Epithelial cell of prostate (primary cell): ENCODE measurements at regions not wholly inside any gene's neighbourhood (a gene's known extent, or its start where the extent isn't known, plus 50 kb on each side); places are given as distances from the start of the nearest gene placed in this dataset.

ENCODE experiments used
- DNase-seq: peaks from one replicate; pipeline ENCODE4 v3.0.0-alpha.2; 2011; ENCODE audit warnings: low read depth, low spot score
- H3K27ac ChIP-seq: fragments of 450-650 bp; 2 replicates; pipeline ENCODE4 v1.5.1; 2017; ENCODE audit warnings: mild to moderate bottlenecking

DNA sequence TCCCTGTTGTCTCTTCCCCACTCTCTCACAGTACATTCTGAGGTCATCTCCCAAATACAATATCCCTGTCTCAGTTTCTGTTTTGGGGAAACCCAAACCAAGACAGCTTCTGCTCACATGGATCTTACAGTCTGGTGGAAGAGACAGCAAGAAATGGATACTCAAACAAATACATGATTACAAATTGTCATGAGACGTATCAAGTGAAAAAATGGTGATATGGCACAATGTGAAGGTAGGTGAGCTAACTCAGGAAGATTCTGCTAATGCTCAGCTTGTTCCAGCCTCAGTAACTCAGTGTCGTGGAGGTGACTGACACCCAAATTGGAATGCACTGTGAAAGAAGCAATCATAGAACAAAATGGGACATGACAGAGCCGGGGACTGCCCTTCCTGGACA lies 68.3 kb downstream of the CHST1 start:
- H3K27ac ChIP-seq = no peak overlapping the region
- no peak for DNase-seq

- no peak overlapping the region for H3K27ac ChIP-seq
- no peak for DNase-seq
Measured at GRCh38 chr11:45596571-45596970, 68.9 kb downstream of the CHST1 start.

DNA sequence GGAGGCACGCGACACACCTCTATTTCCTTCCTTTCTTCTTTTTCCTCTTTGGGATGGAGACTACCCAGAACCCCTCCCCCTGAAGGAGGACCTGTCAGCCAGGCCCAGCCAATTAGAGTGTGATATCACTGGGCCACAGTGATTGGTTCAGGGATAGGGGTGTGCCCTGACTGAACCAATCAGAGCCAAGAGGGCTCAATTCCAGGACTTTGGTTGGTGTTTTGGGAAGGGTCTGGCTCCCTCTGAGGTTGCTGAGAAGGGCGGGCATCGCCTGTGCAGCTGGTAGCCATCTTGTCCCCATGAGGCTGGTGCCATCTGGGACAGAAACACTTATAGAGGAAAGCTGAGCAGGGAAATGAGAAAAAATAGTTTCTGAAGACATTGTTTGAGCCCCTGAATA lies 71.4 kb downstream of the CHST1 start:
- H3K27ac ChIP-seq = no peak overlapping the region

GRCh38 chr11:45592636-45593035 lies 72.8 kb downstream of the CHST1 start:
- no peak for DNase-seq
- H3K27ac ChIP-seq = no peak overlapping the region

More for the DNA sequence above, 71.4 kb downstream of the CHST1 start:
- DNase-seq = no peak

- DNase-seq = no peak
- no peak overlapping the region for H3K27ac ChIP-seq
Measured at GRCh38 chr11:45590743-45591142, 74.7 kb downstream of the CHST1 start.

- no peak for DNase-seq
- no peak overlapping the region for H3K27ac ChIP-seq
Measured at GRCh38 chr11:45585205-45585604, 80.2 kb downstream of the CHST1 start.

- DNase-seq = no peak
- H3K27ac ChIP-seq = no peak overlapping the region
Measured at GRCh38 chr11:45583981-45584566, 81.3 kb downstream of the CHST1 start.

- DNase-seq = no peak
Measured at GRCh38 chr11:45580399-45580798, 85.0 kb downstream of the CHST1 start.

DNA sequence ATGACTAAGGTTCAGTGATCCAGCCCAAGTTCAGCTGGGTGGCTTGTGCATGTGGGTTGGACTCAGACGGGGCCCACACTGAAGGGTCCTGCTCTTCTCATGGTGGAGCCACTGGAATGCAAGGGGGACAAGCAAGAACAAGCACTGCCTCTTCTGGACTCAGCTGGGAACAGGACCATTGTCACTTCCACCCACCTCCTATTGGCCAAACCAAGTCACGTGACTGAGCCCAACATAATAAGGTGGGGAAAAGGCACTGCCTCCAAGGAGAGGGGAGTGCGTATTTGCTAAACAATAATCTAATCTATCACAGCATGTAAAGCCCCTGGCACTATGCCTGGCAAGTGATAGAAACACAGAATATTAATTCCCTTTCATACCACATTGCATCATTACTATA lies 87.1 kb downstream of the CHST1 start:
- no peak overlapping the region for H3K27ac ChIP-seq
- no peak for DNase-seq

More at GRCh38 chr11:45580399-45580798, 85.0 kb downstream of the CHST1 start:
- no peak overlapping the region for H3K27ac ChIP-seq

DNA sequence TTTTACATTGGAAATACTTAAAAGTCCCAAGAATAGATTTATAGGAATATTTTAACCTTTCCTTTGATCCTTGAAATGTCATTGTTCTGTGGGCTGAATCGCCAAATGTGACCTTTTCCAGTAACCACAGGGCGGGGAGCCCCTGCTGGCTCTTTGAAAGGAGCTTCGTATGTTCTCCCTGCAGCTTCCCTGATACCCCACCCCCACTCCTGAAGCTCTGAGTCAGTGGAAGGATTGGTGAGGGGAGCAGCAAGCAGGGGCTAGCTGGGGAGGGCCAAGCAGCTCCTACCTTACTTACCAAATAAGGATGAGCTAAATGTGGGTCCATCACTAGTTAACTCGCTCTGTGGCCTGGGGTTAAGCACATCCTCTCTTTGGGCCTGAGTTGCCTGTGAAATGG lies 87.7 kb downstream of the CHST1 start:
- DNase-seq = no peak
- H3K27ac ChIP-seq = no peak overlapping the region

GRCh38 chr11:45576461-45577215 lies 88.8 kb downstream of the CHST1 start:
- no peak overlapping the region for H3K27ac ChIP-seq
- no peak for DNase-seq

- no peak for DNase-seq
- H3K27ac ChIP-seq = no peak overlapping the region
Measured at GRCh38 chr11:45573728-45574127, 91.7 kb downstream of the CHST1 start.

DNA sequence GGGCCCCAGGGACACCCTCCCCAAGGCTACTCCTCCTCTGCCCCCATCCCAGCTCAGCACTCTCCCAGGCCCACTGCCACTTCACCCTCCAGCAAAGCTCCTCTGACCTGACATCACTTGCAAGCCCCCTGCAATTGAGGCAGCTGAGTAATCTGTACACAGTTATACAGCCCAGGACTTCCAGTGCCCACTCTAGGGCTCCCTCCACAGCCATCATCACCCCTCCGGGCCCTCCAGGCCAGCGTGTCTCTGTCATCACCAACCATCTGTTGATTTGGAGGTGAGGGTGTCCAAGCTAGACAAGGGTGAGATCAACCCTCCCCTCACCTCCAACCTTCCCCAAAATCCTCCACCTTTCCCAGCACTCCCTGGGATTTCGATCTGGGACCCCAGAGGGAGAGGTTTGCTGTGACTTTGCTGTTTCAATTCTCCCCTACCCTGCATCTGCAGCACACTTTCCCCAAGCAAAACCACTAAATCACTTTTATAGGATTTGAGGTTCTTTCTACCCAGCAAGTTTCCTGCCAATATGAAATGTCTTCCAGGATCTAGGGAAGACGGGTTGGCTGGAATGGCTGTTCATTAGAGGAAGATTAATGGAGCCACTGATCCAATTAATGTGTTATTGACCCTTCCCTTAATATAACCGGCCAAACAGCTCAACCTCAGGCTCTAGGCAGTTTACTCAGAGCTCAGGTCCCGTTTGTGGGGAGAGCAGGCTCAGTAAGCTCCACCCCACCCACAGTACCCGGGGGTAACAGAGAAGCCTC lies 92.9 kb downstream of the CHST1 start:
- H3K27ac ChIP-seq = no peak overlapping the region
- no peak for DNase-seq

- H3K27ac ChIP-seq = no peak overlapping the region
- DNase-seq = no peak
Measured at GRCh38 chr11:45569776-45570175, 95.6 kb downstream of the CHST1 start.

- DNase-seq = no peak
- no peak overlapping the region for H3K27ac ChIP-seq
Measured at GRCh38 chr11:45568049-45568448, 97.4 kb downstream of the CHST1 start.

GRCh38 chr11:45565446-45565988 lies 99.9 kb downstream of the CHST1 start:
- H3K27ac ChIP-seq = no peak overlapping the region
- no peak for DNase-seq

DNA sequence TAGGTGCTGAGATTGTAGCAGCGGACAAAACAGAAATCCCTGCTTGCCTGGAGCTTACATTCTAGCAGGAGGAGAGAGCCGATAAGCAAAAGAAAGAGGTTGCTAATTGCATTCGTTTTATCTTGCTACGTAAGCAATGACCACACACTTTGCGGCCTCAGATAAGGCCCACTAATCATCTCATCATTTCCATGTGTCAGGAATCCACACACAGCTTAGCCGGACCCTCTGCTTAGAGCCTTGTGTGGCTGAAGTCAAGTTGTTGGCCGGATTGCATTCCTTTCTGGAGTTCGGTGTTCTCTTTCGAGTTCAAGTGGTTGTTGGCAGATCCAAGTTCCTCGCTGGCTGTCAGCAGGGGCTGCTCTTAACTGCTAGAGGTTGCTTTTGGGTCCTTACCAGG lies 101.6 kb downstream of the CHST1 start:
- DNase-seq = no peak
- no peak overlapping the region for H3K27ac ChIP-seq

GRCh38 chr11:45563171-45563570 lies 102.3 kb downstream of the CHST1 start:
- no peak for DNase-seq
- H3K27ac ChIP-seq = no peak overlapping the region

GRCh38 chr11:45560913-45561281 lies 104.5 kb downstream of the CHST1 start:
- H3K27ac ChIP-seq = no peak overlapping the region
- DNase-seq = no peak

- H3K27ac ChIP-seq = no peak overlapping the region
- no peak for DNase-seq
Measured at GRCh38 chr11:45560155-45560912, 105.1 kb downstream of the CHST1 start.
